ENCODE measurements at regions not wholly inside any gene's neighbourhood (a gene's known extent, or its start where the extent isn't known, plus 50 kb on each side); places are given as distances from the start of the nearest gene placed in this dataset.

- no peak for TF ChIP-seq CTCF (IDR thresholded peaks at IDR 0.05)
- no peak for TF ChIP-seq POLR2A (IDR thresholded peaks at IDR 0.05)
These were observed 90.7 kb upstream of the SASH1 start for GRCh38 chr6:148251891-148252290.
